Immature natural killer cell (primary cell): ENCODE measurements at regions not wholly inside any gene's neighbourhood (a gene's known extent, or its start where the extent isn't known, plus 50 kb on each side); places are given as distances from the start of the nearest gene placed in this dataset.
"Not testable (repeated sequence)": the region's sequence is repeated elsewhere in the genome, so short reads cannot be mapped to it uniquely, and the experiment has no call there.

ENCODE experiments used
- DNase-seq, 3 donors: peaks; one replicate each; pipeline ENCODE4 v3.0.0; 2022; ENCODE audit warnings: mixed read lengths in 1 of 3
- H3K27ac Mint-ChIP-seq, 6 donors: one replicate each; pipeline ENCODE4 v1.8.0; 2020; ENCODE audit warnings: mixed read lengths in 6 of 6, mild to moderate bottlenecking in 5 of 6, inconsistent platforms in 4 of 6, moderate library complexity in 3 of 6
- H3K27me3 Mint-ChIP-seq, 3 donors: one replicate each; pipeline ENCODE4 v1.8.0; 2020 to 2021; ENCODE audit warnings: low read depth in 3 of 3, mild to moderate bottlenecking in 3 of 3, mixed read lengths in 3 of 3, moderate library complexity in 3 of 3, inconsistent platforms in 1 of 3
- H3K36me3 Mint-ChIP-seq, 3 donors: one replicate each; pipeline ENCODE4 v1.8.0; 2020; ENCODE audit warnings: mixed read lengths in 3 of 3, inconsistent platforms in 2 of 3, mild to moderate bottlenecking in 2 of 3
- H3K4me1 Mint-ChIP-seq, 2 donors: one replicate each; pipeline ENCODE4 v1.8.0; 2020; ENCODE audit warnings: inconsistent platforms in 2 of 2, mild to moderate bottlenecking in 2 of 2, mixed read lengths in 2 of 2, moderate library complexity in 1 of 2
- H3K4me3 Mint-ChIP-seq, 5 donors: one replicate each; pipeline ENCODE4 v1.8.0; 2020; ENCODE audit warnings: mild to moderate bottlenecking in 5 of 5, mixed read lengths in 5 of 5, inconsistent platforms in 3 of 5, moderate library complexity in 3 of 5
- H3K9me3 Mint-ChIP-seq, 6 donors: one replicate each; pipeline ENCODE4 v1.8.0; 2020; ENCODE audit warnings: mild to moderate bottlenecking in 6 of 6, mixed read lengths in 6 of 6, inconsistent platforms in 4 of 6, moderate library complexity in 3 of 6

DNA sequence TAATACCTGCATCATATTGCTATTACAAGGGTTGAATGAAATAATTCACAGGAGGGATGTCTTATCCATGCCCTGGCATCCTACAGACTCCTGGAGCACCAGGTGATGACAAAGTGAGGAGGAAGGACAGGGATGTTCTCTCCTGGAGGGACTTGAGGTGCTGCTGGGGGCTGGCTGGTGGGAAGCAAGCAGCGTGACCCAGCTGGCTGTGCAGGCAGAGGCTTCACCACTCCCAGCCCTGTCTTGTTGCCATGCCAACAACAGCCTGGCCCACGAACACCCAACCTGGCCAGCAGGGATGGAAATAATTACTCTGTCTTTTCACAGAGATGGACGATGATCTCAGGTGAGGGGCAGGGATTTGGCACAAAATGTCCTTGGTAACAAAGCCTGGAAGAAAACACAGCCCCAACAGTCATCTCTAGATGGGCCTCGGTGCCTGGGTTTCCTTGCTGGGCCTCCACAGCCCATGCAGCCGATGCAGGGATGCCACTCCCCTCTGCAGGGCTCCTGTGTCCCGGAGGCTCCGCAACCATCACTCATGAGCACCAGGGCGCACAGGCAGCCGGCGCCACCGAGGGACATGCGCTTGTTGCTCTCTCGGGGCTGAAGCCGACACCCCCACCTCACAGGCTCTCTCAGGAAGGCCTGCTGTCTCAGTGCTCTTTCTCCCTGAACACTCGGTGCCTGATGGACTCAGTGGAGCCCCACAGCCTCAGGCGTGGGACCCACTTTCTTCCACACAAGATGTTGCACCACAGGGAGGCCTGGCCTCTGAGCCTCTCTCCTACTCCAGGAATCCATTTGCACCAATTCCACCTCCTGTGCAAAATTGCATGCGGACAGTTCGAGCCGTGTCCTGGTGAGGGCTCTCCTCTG is 205.9 kb downstream of the LAT start:
- H3K36me3 Mint-ChIP-seq, H3K4me3 Mint-ChIP-seq, H3K27me3 Mint-ChIP-seq, H3K9me3 Mint-ChIP-seq, DNase-seq: not testable (repeated sequence)
- Mint-ChIP-seq H3K4me1 (peaks cover 14 to 23% of the 10 kb centered on the region in 2 donors), H3K27ac (peak overlapping the region in 2 of 6 donors; percentile 31 to 63)

DNA sequence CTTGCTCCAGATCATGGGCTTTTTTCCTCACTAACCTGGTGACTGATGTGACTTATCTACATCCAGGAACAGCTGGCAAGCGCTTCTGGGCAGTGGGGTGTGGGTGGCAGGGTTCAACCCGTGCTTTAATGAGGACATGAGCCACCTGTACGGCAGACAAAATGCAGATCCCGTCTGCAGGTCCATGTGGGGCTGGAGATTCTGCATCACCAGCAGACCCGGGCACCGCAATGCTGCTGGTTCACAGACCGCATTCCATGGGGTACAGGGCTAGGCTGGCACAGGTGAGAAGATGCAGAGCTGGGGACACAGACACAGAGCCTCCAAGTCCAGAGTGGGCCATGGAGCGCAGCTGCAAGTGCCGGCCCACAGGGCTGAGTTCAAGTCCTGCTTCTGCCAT is 204.0 kb downstream of the LAT start:
- H3K4me1 Mint-ChIP-seq: peaks cover 13 to 17% of the 10 kb centered on the region in 2 donors
- H3K4me3 Mint-ChIP-seq, DNase-seq, H3K36me3 Mint-ChIP-seq, H3K9me3 Mint-ChIP-seq, H3K27ac Mint-ChIP-seq, H3K27me3 Mint-ChIP-seq: not testable (repeated sequence)

DNA sequence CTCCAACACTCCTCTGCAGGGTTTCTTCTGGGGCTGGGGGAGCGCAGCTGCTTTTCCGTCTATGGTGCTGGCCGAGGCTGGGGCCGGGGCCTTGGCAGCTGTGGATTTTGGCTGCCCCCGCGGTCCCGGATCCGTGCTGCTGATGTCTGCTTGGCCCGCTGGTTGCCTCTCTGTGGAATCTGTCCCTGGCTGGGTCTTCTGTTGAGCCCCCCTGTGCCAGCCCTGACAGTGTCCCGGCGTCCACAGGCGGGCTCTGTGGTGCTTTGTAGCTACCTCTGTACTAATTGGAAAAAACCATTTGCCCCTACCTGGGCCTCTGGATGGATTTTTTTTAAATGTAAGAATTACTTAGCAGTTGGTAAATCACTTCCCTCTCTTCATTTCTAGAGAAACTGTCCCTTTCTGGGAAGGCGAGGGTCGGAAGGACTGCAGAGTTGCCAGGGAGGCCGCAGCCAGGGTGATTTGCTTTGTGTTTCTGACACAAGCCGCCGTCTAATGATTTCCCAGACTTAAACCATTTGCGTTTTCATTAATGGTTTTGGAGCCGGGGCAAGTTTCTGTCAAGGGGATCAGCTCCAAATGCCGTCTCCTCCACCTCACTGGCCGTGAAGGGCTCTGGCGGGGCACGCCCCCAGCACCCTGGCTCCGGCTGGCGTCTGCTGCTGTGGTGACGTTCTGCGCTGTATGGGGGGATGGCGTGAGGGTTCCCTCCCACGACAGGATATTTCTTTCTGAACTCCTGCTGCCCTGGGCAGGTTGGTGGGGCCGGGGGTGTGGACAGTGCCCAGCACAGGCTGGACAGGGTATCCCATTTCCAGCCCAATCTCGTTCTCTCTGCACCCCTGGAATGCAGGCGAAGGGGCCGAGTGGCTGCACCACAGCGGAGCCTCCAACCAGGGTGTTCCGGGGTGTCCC is 201.7 kb downstream of the LAT start:
- not testable (repeated sequence) for H3K36me3 Mint-ChIP-seq, H3K27me3 Mint-ChIP-seq, H3K4me3 Mint-ChIP-seq, H3K27ac Mint-ChIP-seq, DNase-seq, H3K9me3 Mint-ChIP-seq
- H3K4me1 Mint-ChIP-seq: peaks cover 6 to 12% of the 10 kb centered on the region in 2 donors

DNA sequence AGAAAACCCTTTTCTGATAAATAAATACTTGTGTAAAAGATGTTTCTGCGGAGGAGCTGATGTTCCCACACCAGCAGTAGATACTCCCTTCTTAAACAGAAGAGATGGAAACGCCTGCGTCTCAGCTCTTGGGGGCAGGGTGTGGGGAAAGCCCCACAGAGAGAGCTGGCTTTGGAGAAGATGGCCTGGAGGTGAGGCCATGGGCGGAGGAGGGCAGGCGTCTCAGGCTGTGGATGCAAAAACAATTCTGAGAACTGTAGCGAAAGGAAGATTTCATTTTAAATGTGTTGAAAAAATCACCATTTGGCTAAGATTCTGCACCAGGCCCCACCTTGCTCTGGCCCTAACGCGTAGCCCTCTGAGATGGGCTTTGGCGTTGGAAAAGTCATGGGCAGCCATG is 201.0 kb downstream of the LAT start:
- H3K4me1 Mint-ChIP-seq: peaks cover 6 to 12% of the 10 kb centered on the region in 2 donors
- H3K27ac Mint-ChIP-seq, DNase-seq, H3K4me3 Mint-ChIP-seq, H3K27me3 Mint-ChIP-seq, H3K9me3 Mint-ChIP-seq, H3K36me3 Mint-ChIP-seq: not testable (repeated sequence)

DNA sequence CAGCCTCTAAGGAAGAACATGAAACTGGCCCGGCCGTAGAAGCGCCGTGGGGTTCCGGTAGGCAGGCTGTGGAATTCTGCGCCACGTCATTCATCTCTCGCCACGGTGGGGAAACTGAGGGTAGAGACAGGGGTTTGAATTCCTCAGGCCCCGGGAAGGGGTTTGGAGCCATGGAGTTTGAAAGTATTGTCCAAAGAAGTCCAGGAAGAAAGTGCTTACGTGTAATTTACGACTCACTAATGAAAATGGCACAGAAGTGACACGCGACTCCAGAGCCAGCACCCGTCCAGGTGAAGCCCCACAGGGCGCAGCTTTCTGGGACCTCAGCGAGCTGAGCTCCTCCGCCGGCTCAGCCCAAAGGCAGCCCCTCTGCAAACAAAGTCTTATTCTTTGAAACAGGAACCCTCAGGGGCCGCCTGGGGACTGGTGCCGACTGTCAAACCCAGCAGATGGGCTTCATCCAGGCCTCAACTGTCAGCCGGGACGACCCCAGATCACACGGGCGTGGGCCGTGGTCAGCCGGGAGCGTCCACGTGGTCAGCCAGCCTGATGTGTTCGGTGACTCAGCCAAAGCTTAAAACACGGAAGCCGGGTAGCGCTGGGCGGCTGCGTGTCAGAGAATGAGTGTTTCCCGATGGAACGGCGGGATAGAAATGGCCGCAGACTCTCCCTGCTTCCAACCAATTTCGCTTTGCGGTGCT is 200.0 kb downstream of the LAT start:
- not testable (repeated sequence) for H3K4me1 Mint-ChIP-seq, DNase-seq, H3K36me3 Mint-ChIP-seq, H3K9me3 Mint-ChIP-seq, H3K27me3 Mint-ChIP-seq, H3K4me3 Mint-ChIP-seq, H3K27ac Mint-ChIP-seq

DNA sequence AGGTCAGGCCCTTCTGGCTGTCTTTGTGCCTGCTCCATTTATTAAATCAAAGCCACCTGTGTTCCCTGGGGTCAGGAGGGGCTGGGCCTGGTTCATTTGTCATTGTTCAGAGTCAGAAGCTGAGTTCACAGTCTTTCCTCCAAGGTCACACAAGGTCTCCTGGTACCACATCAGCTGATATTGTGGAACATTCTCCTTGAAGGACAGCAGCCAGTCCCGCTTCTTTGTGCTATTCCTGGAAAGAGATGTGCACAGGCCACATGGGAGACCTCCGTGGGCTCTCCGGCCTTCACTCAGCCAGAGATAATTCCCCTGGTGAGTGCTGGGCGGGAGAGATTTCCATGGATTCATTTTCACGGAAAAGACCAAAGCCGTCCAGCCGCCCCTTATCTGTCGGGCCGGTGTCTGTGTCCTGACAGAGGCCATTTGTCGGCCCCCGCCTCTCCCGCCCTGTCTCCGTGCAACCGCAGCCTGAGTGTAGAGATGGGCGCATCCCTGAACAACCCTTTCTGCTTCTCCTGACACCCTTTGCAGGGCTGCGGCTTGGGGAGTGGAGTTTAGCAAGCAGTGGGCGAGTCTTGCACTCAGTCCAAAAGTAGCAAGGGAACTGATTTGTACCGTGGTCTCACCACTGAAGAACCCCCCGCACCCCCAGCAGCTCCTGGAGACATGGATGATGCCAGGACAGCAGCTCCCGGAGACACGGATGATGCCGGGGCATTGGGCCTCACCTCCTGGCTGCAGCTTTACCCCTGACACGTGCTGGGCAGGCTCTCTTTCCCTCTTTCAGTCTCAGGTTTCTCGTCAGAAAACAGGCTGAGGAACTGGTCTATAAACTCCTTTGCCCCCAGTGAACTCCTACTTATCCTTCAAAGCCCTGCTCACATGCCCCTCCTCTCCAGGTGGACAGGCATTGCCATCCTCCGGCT is 198.4 kb downstream of the LAT start:
- not testable (repeated sequence) for H3K9me3 Mint-ChIP-seq, H3K4me3 Mint-ChIP-seq, H3K27me3 Mint-ChIP-seq, H3K36me3 Mint-ChIP-seq, H3K27ac Mint-ChIP-seq, H3K4me1 Mint-ChIP-seq, DNase-seq

DNA sequence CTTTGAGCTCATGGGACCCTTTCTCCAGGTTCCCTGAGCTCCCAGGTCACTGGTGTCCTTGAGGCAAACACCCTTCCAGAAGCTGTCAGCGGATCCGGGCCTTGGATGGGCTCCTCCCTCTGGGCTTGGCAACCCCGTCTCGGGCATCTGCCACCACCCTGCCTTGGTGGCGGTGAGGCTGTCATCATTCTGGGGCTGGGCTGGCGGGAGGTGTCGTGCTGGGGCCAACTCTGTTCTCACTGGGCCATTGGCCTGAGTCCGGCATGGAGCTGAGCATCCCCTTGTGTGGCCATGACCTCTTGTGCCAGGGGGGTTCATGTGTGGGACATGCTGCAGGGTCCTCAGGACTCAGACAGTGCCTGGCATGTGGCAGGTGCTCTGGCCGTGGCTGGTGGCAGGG is 197.6 kb downstream of the LAT start:
- H3K36me3 Mint-ChIP-seq: no peaks in the 10 kb centered on the region
- H3K27ac Mint-ChIP-seq: no peak overlapping the region
- no peak for DNase-seq
- H3K27me3 Mint-ChIP-seq: peaks cover 0 to 6% (median 0%) of the 10 kb centered on the region in 3 donors
- H3K4me1 Mint-ChIP-seq: no peaks in the 10 kb centered on the region
- H3K9me3 Mint-ChIP-seq: no peaks in the 10 kb centered on the region
- no peak overlapping the region for H3K4me3 Mint-ChIP-seq

DNA sequence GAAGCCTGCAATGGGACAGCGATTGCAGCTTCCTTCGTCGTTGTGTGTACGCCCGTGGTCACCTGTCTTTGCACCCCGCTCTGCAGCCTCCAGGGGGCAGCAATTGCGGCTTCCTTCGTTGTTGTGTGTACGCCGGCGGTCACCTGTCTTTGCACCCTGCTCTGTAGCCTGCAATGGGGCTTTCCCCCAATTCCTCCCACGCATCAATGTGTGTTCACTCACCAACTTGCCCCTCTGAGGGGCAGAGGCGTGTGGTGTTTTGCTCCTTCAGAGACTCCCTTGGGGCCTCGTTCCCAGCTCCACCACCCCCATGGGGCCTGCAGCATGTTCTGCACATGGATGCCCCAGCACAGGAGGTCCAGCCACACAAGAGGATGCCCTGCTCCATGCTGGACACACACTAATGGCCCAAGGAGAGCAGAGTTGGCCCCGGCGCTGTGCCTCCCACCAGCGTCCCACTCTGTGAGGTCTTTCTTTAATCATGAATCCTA is 197.1 kb downstream of the LAT start:
- not testable (repeated sequence) for H3K4me1 Mint-ChIP-seq, H3K27me3 Mint-ChIP-seq, H3K9me3 Mint-ChIP-seq, H3K36me3 Mint-ChIP-seq, H3K4me3 Mint-ChIP-seq
- peak overlapping the region in 2 of 6 donors; percentile 66 to 81 for H3K27ac Mint-ChIP-seq
- peak in 1 of 3 donors; percentile 53 for DNase-seq

DNA sequence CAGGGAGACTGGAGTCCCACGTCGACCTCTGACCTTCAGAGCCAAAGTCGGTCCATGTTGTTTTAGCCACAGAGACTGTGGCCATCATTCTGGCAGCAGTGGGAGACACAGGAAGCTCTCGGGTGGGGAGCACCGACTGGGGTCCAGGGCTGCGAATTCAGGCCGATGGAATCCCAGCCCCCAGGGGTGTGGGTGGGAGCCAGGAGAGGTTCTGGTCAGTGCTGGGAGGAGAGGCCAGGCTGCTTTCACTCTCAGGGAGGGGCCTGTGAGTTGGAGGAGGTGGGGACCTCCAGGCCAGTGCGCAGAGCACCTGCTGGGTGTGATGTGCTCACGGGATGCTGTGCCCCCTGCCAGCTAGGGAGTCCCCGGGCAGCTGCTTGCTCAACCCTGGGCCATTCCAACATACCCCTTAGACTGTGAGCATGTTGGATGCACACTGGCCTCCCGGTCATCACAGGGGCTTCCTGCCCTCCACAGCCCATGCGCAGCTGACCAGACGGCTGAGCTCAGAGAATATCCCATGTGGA is 196.5 kb downstream of the LAT start:
- H3K27ac Mint-ChIP-seq: peak overlapping the region in 2 of 6 donors; percentile 55 to 66

DNA sequence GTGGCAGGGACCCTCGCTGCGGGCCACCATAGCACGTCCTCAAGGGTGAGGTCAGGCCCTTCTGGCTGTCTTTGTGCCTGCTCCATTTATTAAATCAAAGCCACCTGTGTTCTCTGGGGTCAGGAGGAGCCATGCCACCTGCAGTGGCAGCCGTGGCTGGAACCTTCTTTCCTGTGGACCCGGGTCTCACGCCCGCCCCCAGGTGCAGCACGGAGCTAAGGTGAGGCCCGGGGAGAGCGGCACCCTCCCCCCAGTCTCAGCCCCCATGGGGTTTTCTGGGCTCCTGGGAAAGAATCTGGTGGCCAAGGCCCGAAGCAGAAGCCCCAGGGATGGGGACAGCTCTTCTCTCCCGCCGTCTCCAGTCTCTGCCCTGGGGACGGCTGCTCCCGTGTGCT is 195.4 kb downstream of the LAT start:
- not testable (repeated sequence) for H3K4me1 Mint-ChIP-seq, DNase-seq, H3K36me3 Mint-ChIP-seq, H3K27me3 Mint-ChIP-seq, H3K9me3 Mint-ChIP-seq, H3K27ac Mint-ChIP-seq, H3K4me3 Mint-ChIP-seq

More for the DNA sequence above, 196.5 kb downstream of the LAT start:
- H3K27me3 Mint-ChIP-seq, DNase-seq, H3K4me1 Mint-ChIP-seq, H3K4me3 Mint-ChIP-seq, H3K36me3 Mint-ChIP-seq, H3K9me3 Mint-ChIP-seq: not testable (repeated sequence)

DNA sequence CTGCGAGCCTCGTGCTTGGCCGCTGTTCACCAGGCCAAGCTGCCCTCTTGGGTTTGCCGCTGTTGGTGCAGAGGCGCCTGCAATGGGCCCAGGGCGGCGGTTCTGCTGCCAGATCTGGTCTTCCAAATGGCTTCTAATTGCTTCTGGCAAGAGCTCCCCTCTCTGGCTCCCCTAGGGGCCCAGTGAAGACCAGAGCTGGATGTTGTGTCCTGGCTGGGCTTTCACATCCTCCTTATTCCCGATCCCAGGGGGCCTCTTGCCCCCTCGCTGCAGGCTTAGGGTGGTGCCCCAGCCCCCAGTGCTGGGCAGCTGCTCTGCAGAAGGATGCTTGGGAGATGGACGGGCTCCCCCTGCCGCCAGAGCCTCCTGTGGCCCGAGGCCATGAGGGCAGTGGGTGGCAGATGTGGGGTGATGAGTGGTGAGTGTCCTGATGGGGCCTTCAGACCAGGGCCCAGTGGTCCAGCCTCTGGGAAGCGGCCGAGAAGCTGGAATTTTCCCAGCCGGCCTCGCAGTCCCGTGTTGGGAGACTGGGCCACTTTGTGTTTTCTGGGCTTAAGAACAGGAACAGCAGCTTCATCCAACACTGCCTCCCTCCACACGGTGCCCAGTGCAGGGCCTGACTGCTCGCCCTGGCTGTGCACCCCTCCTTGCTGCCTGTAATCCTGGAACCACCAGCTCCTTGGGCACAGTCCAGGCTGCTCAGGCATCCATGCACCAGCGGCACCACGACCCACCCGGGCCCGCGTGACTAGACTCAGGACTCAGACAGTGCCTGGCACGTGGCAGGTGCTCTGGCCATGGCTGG is 194.8 kb downstream of the LAT start:
- DNase-seq, H3K9me3 Mint-ChIP-seq, H3K27me3 Mint-ChIP-seq, H3K4me3 Mint-ChIP-seq, H3K4me1 Mint-ChIP-seq, H3K36me3 Mint-ChIP-seq: not testable (repeated sequence)
- peak overlapping the region in 1 of 6 donors; percentile 32 for H3K27ac Mint-ChIP-seq
